ENCODE measurements at regions not wholly inside any gene's neighbourhood (a gene's known extent, or its start where the extent isn't known, plus 50 kb on each side); places are given as distances from the start of the nearest gene placed in this dataset.
"Not testable (repeated sequence)": the region's sequence is repeated elsewhere in the genome, so short reads cannot be mapped to it uniquely, and the experiment has no call there.

- Histone ChIP-seq H3K27me3 (ENCODE audit: control insufficient read depth in 3 of 3, insufficient read depth in 3 of 3, low read length in 2 of 3) (peaks cover 0 to 5% (median 0%) of the 10 kb centered on the region in 3 donors), H3K36me3 (ENCODE audit: control insufficient read depth in 4 of 4, insufficient read depth in 4 of 4, low read length in 4 of 4) (no peaks in the 10 kb centered on the region), H3K27ac (ENCODE audit: low read depth in 1 of 2, low read length in 1 of 2) (peak overlapping the region; percentile 52 to 100), H3K9ac (ENCODE audit: insufficient read depth in 1 of 2, low read length in 2 of 2) (no peak overlapping the region), H3K4me3 (no peak overlapping the region), H3K4me1 (ENCODE audit: control insufficient read depth in 5 of 5, insufficient read depth in 5 of 5, low read length in 5 of 5) (peaks cover 0 to 16% (median 11%) of the 10 kb centered on the region in 5 donors), H3K9me3 (ENCODE audit: control insufficient read depth in 4 of 4, insufficient read depth in 3 of 4, low read length in 3 of 4) (no peaks in the 10 kb centered on the region)
- no peak for TF ChIP-seq CTCF (IDR thresholded peaks at IDR 0.05; ENCODE audit: control extremely low read depth, extremely low read depth)
- DNase-seq (no peak), ATAC-seq (ENCODE audit: insufficient read depth, low FRiP score) (no peak)
- WGBS, 2 donors, result 71 to 77% methylated on average over 4 of the region's 4 CpGs
These were observed 64.8 kb downstream of the FAM50B start for GRCh38 chr6:3913958-3914337.

GRCh38 chr6:3915076-3915791 lies 66.1 kb downstream of the FAM50B start:
- WGBS, 2 donors, result 88 to 92% methylated on average over 9 of the region's 9 CpGs
- H3K36me3 ChIP-seq (ENCODE audit: control insufficient read depth in 4 of 4, insufficient read depth in 4 of 4, low read length in 4 of 4), result no peaks in the 10 kb centered on the region

GRCh38 chr6:3916211-3916610 lies 67.0 kb downstream of the FAM50B start:
- H3K9me3 ChIP-seq (ENCODE audit: control insufficient read depth in 4 of 4, insufficient read depth in 3 of 4, low read length in 3 of 4), result no peaks in the 10 kb centered on the region

More at GRCh38 chr6:3915076-3915791, 66.1 kb downstream of the FAM50B start:
- Histone ChIP-seq H3K9ac (ENCODE audit: insufficient read depth in 1 of 2, low read length in 2 of 2) (no peak overlapping the region), H3K4me1 (ENCODE audit: control insufficient read depth in 5 of 5, insufficient read depth in 5 of 5, low read length in 5 of 5) (peaks cover 3 to 16% (median 11%) of the 10 kb centered on the region in 5 donors), H3K9me3 (ENCODE audit: control insufficient read depth in 4 of 4, insufficient read depth in 3 of 4, low read length in 3 of 4) (no peaks in the 10 kb centered on the region), H3K27me3 (ENCODE audit: control insufficient read depth in 3 of 3, insufficient read depth in 3 of 3, low read length in 2 of 3) (peaks cover 0 to 5% (median 0%) of the 10 kb centered on the region in 3 donors), H3K4me3 (no peak overlapping the region), H3K27ac (ENCODE audit: low read depth in 1 of 2, low read length in 1 of 2) (peak overlapping the region in 1 of 2 donors; percentile 21)
- no peak for ATAC-seq (ENCODE audit: insufficient read depth, low FRiP score)
- no peak for DNase-seq
- no peak for TF ChIP-seq CTCF (IDR thresholded peaks at IDR 0.05; ENCODE audit: control extremely low read depth, extremely low read depth)

DNA sequence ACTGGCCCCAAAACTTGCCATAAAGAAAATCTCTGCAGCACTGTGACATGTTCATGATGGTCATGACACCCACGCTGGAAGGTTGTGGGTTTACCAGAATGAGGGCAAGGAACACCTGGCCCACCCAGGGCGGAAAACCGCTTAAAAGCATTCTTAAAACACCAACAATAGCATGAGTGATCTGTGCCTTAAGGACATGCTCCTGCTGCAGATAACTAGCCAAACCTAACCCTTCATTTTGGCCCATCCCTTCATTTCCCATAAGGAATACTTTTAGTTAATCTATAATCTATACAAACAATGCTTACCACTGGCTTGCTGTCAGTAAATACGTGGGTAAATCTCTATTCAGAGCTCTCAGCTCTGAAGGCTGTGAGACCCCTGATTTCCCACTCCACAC lies 67.6 kb downstream of the FAM50B start:
- peaks cover 3 to 14% (median 8%) of the 10 kb centered on the region in 5 donors for H3K4me1 ChIP-seq (ENCODE audit: control insufficient read depth in 5 of 5, insufficient read depth in 5 of 5, low read length in 5 of 5)
- WGBS, 2 donors, result 90 to 91% methylated on average over 4 of the region's 4 CpGs
- DNase-seq; H3K27ac ChIP-seq (ENCODE audit: low read depth in 1 of 2, low read length in 1 of 2); H3K9ac ChIP-seq (ENCODE audit: insufficient read depth in 1 of 2, low read length in 2 of 2); H3K9me3 ChIP-seq (ENCODE audit: control insufficient read depth in 4 of 4, insufficient read depth in 3 of 4, low read length in 3 of 4); H3K36me3 ChIP-seq (ENCODE audit: control insufficient read depth in 4 of 4, insufficient read depth in 4 of 4, low read length in 4 of 4); H3K4me3 ChIP-seq; ATAC-seq (ENCODE audit: insufficient read depth, low FRiP score); H3K27me3 ChIP-seq (ENCODE audit: control insufficient read depth in 3 of 3, insufficient read depth in 3 of 3, low read length in 2 of 3): not testable (repeated sequence)

More at GRCh38 chr6:3916211-3916610, 67.0 kb downstream of the FAM50B start:
- TF ChIP-seq CTCF (IDR thresholded peaks at IDR 0.05; ENCODE audit: control extremely low read depth, extremely low read depth), result no peak
- no peak overlapping the region for H3K9ac ChIP-seq (ENCODE audit: insufficient read depth in 1 of 2, low read length in 2 of 2)
- no peak overlapping the region for H3K27ac ChIP-seq (ENCODE audit: low read depth in 1 of 2, low read length in 1 of 2)
- no peaks in the 10 kb centered on the region for H3K36me3 ChIP-seq (ENCODE audit: control insufficient read depth in 4 of 4, insufficient read depth in 4 of 4, low read length in 4 of 4)
- peaks cover 0 to 5% (median 0%) of the 10 kb centered on the region in 3 donors for H3K27me3 ChIP-seq (ENCODE audit: control insufficient read depth in 3 of 3, insufficient read depth in 3 of 3, low read length in 2 of 3)
- DNase-seq (no peak), ATAC-seq (ENCODE audit: insufficient read depth, low FRiP score) (no peak)
- WGBS, 2 donors, result 66 to 68% methylated on average over 2 of the region's 2 CpGs
- peaks cover 3 to 14% (median 11%) of the 10 kb centered on the region in 5 donors for H3K4me1 ChIP-seq (ENCODE audit: control insufficient read depth in 5 of 5, insufficient read depth in 5 of 5, low read length in 5 of 5)
- H3K4me3 ChIP-seq, result no peak overlapping the region
